ENCODE measurements at regions not wholly inside any gene's neighbourhood (a gene's known extent, or its start where the extent isn't known, plus 50 kb on each side); places are given as distances from the start of the nearest gene placed in this dataset.

DNA sequence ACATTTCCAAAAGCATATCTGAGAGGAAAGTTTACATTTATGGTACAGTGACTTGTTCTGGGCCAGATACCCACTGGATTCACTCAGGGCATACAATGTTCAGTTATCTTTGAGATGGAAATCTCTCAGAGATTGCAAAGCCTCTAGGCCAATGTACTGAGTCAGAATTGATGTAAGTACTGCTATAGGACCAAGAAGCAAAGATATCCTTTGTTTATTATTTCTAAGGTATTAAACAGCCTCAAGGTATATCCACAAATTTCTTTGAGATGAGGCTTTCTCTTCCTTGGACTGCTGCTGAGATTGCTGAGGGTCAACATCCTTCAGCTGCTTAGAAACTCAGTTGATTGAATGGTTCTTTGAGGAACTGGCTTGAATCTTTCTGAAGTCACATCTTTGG is 484.0 kb downstream of the METTL15 start:
- DNase-seq: no peak

DNA sequence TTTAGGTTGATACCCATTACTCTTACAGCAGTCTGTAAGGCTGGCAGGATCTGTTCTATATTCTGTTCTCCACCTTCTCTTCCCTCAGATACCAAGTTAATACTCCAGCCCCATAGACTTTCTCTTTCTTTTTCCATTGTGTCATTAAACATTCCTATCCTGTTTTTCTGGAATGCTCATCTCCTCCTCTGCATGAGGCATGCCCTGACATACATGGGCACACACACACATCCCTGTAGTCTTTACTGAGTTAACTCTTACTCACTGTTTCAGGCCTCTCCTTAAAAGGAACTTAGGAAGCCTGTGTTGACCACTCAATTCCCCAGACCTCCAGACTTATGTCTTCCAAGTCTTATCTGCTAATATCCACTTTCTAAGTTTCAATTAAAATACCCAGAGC is 476.8 kb downstream of the METTL15 start:
- DNase-seq: no peak

DNA sequence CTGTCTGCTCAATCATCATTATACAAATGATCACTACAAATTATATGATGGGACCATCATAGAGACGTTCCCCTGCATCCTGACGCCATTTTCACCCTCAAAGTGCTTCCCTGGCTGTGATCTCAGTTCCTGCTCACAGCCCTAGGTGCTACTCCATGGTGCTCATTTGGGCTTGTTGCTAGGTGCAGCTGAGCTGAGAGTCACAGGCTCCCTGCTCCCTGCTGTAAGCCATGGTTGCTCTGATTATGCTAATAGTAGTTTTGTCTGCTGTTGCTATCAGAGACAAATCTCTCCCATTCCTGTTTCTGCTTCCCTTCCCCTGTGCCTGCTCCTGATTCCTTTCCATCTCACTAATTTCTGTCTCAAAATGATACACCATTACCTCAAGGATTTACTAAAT is 474.3 kb downstream of the METTL15 start:
- no peak for DNase-seq

DNA sequence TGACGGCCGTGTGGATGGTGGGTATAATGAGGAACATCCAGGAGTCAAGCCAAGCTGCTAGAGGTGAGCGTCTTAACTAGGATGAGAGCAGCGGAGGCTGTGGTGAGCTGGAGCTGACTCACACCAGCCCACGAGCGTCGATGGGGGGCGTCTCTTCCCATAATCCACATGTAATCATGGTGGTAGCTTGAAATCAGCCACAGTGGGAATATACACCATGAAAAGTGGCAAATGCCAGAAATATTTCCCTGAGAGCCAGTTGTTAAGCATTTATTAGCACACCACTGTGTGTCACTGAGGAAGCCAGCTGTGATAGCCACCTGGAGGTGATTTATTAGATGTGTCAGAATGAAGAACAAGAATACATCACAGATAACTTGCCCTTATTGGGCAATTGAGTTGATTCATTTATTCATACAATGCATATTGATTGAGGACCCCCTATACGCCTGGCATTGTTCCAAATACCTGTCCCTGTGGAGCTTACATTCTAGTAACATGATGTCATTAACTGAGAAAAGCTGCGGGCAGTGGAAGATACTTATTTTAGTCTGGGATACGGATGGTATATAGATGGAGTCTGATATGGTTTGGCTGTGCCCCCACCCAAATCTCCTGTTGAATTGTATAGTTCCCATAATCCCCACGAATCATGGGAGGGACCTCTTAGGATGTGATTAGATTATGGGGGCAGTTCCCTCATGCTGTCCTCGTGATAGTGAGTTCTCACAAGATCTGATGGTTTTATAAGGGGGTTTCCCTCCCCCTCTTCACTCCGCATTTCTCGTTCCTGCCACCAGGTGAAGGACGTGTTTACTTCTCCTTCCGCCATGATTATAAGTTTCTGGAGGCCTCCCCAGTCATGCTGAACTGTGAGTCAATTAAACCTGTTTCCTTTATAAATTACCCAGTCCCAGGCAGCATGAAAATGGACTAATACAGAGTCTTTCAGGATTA is 473.4 kb downstream of the METTL15 start:
- DNase-seq: no peak

DNA sequence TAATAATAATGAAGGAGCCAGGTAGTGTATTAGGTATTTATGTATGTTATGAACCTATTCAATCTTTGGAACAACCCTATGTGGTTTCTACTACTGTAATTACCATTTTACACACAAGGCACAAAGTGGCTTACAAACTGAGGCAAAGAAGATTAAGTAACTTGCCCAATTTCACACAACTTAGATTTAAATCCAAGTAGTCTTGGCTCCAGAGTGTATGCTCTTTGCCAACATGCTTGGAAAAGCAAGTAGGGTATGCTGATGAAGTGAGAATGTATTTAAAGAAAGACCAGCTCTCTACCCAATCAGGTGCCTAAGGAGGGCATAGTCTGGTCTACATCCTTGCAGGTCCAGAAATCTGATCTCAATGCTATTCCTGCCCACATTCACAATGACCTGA is 463.2 kb downstream of the METTL15 start:
- no peak for DNase-seq

DNA sequence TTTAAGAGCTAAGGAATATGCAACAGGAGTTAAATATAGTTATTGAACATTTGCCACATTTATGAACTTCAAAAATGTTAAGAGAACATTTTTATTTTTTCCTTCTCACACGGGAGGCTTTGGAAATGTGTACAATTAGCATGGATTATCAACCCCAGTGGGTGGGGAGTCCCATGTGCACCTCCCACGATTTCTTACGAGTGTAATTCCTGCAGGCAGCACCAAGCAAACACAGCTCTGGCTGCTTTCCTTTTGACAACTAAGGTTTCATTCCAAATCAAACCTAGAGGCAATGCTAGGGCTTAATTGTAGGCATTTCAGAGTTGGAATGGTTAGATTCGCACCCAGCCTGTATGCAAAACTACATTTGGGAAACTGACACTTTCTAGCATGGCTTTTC is 460.9 kb downstream of the METTL15 start:
- no peak for DNase-seq

DNA sequence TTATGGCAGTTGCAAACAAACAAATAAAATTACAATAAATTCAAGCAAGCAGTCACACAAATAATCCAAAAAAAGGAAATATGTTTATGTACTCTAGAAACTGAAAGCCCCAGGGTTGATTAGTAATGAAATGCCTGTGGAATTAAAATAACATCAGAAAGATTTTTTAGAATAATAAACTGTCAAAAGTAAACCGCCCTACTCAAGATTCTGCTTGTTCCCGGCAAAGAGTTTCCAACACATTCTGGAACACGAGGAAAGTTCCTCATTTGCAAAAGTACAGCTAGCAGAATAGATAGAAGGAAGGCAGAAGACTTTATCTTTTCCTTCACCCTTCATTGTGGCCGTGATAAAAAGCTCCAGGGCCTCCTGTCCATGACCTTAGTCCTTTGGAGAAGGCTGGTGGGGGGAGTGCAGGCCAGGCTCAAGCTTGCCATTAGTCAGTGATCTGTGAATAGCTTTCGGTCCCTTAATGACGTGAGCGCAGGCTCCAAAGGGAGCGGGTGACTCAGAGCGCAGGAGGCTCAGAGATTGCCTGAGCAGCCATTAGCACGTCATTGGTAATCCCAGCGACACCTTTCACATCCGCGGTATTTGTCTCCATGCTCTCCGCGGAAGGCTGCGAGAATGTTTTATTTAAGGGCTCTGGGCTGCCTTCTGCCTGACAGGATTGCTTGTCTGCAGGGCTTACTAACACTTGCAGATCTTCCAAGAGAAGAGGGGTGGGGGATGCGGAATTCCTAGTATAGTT is 458.3 kb downstream of the METTL15 start:
- DNase-seq: peak; percentile 56

DNA sequence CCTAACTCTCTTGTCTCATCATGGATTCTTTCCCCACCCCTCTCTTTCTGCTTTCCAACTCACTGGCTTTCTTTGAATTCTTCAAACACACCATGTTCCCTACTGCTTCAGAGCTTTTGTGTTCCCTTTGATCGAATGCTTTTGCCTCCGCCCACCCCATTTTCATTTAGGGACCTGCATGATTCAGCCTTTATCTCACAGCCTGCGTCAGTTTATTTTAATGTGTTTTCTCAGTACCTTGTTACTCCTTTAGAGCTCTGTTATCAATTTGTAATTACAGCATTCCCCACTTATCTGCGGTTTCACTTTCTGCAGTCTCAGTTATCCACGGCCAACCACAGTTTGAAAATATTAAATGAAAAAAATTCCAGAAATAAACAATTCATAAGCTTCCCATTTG is 451.3 kb downstream of the METTL15 start:
- DNase-seq: no peak

DNA sequence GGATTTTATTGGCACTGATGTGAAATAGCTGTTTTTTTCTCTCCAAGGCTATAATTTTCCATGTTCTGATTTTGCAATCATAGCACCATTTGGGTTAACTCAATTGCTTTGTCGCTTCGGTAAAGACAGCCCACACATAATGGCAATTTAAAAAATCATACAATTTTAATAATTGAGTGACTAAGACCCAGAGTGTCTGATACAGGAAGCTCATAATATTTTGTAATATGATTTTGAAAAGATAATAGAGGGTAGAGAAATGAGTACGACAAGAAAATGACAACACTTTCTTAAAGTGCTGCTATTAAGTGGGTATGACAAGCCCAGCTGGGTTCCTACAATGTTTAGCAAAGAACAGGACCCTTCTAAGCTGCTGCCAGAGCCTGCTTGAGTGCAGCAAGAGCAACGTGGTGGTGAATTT is 439.1 kb downstream of the METTL15 start:
- DNase-seq: no peak

DNA sequence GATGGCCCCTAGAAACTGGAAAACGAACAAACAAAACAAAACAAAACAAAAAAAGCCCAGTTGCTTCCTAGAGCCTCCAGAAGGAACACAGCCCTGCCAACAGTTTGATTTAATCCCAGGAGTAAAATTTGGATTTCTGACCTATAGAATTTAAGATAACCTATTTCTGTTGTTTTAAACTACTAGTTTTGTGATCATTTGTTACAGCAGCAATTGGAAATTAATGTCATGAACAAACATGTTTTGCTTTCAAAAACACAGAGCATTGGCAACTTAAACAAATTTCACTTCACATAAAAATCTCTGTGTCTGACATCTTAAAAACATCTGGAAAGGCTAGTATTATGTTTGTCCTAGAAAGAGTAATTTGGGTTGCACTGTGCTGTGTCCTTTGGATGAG is 437.3 kb downstream of the METTL15 start:
- no peak for DNase-seq

DNA sequence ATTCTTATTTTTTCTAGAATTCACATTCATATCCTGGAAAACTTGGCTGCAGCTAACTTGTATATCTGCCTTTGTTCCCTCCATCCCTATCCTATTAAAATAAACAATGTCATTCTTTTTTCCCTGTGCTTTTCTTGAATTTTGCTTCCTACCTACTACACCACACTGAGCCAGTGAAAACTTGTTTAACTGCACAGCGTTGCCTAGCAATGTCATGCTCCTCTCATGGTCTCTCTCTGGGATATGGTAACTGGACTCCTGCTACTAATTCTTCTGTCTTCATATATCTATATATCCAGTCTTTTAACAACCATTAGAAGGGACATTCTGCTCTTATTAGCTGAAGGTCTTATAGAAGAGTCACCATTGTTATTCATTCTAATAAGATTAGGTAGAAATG is 434.4 kb downstream of the METTL15 start:
- DNase-seq: no peak

DNA sequence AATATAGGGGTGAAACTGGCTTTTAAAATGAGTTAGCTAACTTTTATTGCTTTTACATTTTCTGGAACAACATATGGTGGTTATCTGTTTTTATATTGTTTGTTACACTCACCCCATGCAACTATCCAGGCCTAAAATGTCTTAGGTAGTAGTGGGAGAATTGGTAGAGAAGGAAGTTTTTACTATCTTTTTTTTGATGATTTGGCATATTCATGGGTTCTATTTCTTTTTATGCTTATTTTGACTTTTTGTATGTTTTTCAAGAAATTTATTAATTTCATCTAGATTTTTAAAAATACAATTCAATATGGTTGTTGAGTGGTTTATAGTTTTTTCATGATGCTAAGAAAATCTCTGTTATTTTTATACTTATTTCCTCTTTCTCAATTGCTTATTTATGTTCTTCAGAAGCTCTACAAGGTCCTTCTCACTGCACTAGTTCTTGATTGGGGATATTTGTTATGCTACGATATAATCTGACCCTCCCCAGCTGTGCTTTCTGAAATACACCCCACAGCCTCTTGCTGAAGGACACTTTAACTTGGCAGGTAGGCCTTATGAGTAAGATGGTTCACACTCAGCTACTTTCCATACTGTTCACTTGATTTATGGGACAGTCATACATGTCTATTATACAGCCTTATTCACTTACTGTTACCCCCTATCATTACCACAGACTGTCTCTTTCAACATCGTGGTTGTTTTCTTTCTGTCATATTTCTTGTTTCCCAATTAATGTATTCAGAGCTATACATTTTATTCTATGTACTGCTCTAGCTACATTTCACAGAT is 431.2 kb downstream of the METTL15 start:
- no peak for DNase-seq

DNA sequence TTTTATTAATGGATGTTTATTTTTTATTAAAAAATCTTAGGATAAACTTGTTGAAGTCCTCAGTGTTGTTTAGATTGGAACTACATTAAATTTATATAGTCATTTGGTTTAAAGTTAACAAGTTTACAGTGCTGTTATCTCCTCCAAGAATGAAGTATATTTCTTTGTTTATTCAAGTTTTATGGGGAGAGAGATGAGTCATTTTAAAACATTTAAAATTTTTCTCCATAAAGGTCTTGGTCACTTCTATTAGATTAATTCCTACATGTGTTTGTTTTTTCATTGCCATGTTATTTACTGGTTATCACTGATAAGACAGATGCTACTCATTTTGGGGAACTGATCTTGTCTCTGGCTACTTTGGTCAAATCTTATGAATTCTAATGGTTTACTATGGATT is 429.6 kb downstream of the METTL15 start:
- no peak for DNase-seq

DNA sequence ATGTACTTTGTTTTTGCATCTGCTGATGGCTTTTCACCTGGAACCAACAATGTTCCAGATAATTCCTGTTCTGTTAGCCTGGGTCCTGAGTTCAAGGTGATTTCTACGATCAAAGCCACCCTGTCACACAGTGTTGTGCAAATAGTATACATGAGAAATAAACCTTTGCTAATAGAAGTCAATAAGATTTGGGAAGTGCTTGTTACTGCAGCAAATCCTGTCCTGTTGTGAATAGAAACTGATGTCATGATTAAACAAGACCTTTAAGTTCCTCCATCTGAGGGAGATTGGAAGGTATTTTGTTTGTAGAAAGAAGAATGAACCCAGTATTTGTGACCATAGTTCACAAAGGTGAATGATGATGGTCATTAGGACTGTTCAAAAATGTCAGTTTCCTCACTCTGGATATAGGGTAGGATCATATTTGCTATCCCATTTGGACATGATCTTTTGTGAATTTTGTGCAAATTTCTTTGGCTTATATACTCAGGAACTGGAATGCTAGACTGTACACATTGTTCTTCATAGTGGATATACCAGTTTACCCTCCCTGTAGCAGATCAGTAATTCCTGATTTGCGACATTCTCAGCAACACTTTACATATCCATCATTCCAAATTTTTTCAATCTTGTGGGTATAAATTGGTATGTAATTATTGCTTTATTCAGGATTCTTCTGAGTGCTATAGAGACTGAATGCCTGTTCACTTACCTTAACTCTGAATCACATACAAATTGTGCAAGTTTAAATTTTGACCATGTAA is 428.5 kb downstream of the METTL15 start:
- no peak for DNase-seq

DNA sequence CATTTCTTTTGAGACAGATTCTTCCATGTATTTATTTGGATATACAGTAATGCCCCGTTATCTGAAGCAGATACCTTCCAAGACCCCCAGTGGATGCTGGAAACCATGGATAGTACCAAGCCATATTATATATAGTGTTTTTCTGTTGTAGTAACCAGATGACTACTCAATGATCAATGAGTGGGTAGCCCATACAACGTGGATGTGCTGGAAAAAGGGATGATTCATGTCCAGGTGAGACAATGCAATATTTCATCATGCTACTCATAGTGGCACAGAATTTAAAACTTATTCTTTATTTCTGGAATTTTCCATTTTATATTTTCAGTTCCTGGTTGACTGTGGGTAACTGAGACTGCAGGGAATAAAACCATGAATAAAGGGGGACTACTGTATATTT is 427.5 kb downstream of the METTL15 start:
- DNase-seq: no peak

DNA sequence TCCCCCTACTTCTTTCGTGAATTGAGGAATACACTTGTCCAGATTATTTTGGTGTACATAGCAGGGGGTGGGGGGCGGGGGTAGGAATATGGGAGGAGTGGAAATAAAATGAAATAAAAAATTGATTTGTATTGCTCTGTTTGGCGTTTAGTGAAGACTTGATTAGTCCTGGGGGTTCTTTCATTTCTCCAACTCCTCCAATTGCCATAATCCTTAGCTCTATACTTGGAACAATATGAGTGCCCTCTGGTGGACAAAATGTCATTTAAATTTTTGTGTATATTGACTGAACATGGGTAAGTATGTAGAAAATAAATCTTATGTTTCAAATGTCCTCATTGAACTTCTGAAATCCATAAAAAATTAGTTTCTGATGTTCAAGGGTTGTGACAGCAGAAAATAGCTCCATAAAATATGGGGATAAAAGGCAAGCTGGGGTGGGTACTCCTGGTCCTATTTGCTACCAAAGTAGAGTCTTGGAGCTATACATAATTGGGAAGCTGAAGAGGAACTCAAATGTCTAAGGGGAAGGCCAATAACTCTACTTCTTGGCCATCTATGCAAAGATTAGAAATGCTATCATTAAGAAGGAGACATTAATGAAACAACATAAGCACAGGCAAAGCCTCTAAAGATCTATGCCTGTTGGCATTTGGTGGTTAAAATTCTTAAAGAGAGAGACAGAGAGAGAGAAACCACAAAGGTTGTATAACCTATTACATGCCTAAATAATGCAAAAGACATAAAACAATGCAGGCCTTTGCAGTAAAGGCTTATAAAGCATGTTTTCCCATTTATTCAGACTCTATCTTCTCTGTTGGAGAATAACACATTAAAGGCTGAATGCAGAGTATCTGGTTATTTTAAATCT is 421.6 kb downstream of the METTL15 start:
- DNase-seq: no peak

DNA sequence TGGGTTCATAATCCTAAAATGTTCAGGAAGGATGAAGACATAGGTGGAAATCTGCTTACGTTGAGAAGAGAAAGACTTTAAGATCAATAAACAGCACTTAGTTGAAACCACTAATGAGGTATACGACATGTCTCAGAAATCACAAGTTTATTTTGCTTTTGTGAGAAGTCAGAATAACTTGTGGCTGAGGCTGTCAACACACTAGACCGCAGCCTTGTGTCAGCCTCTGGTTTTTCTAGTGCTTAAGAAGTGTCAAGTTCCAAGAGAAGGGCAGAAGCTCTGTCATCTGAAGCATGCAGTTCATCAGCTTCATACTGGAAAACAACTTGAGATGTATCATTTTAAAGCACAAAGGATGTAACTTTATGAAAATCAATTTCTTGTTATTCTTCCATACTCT is 420.9 kb downstream of the METTL15 start:
- DNase-seq: no peak

DNA sequence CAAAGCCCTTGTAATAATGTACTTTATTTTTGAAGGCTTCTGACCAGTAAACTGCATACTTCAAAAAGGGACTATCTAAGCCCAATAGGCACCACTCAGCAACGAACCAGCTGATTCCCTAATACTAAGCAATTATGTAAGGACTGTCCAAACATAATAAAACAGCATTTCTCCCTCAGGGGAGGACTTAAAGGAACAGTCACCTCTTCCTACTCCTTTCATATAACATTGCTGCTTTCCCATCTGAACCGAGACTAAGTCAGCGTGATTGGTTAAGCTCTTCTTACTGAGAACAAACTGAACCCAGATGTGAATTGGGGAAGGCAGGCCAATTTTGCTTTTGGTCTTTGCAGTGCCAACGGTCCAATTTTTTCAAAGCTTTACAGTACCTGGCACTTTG is 420.0 kb downstream of the METTL15 start:
- no peak for DNase-seq

DNA sequence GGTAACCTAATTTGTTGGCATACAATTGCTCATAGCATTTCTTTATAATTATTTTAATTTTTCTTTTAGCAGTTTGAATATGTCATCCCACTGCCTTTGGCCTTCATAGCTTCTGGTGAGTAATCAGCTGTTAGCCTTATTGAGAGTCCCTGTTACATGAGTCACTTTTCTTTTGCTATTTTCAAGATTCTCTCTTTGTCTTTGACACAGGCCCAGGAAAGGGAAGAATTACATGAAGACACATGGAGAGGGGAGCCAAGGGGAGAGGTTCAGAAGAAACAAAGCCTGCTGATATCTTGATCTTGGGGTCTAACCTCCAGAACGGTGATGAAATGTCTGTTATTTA is 418.2 kb downstream of the METTL15 start:
- DNase-seq: no peak

DNA sequence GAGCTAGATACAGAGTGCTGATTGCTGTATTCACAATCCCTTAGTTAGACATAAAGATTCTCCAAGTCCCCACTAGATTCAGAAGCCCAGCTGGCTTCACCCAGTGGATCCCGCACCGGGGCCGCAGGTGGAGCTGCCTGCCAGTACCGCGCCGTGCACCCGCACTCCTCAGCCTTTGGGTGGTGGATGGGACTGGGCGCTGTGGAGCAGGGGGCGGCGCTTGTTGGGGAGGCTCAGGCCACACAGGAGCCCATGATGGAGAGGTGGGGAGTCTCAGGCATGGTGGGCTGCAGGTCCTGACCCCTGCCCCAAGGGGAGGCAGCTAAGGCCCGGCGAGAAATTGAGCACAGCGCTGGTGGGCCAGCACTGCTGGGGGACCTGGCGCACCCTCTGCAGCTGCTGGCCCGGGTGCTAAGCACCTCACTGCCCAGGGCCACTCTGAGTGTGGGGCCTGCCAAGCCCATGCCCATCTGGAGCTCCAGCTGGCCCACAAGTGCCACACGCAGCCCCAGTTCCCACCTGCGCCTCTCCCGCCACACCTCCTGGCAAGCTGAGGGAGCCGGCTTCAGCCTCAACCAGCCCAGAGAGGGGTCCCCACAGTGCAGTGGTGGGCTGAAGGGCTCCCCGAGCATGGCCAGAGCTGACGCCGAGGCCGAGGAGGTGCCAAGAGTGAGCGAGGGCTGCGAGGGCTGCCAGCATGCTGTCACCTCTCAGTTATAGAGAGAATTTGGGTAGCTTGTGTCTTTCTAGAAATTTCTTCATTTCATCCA is 417.6 kb downstream of the METTL15 start:
- no peak for DNase-seq
